H1 (cell line): ENCODE measurements at regions not wholly inside any gene's neighbourhood (a gene's known extent, or its start where the extent isn't known, plus 50 kb on each side); places are given as distances from the start of the nearest gene placed in this dataset.

Experiments used
- GABPA ChIP-seq: IDR thresholded peaks from 2 replicates; pipeline ENCODE4 v1.6.1; 2011; ENCODE audit warnings: mild to moderate bottlenecking, low read length, moderate library complexity, borderline replicate concordance; ENCODE audit not compliant: insufficient read depth
- GTF2F1 ChIP-seq: IDR thresholded peaks from 2 replicates; pipeline ENCODE4 v1.6.1; 2012; ENCODE audit warnings: low read depth, low read length, improper control_type of control experiment, borderline replicate concordance
- PHF8 ChIP-seq: fragments of 200-600 bp; sonication (generic); conservative IDR thresholded peaks from 2 replicates; pipeline ENCODE4 v1.7.1; 2012; ENCODE audit warnings: low read depth, mild to moderate bottlenecking, inconsistent platforms, low read length, moderate library complexity
- RXRA ChIP-seq: IDR thresholded peaks from 2 replicates; pipeline ENCODE4 v1.6.1; 2011; ENCODE audit warnings: low read depth, mild to moderate bottlenecking, low read length, moderate library complexity; ENCODE audit not compliant: insufficient read depth
- TF ChIP-seq, protein P1 (sequence below): IDR thresholded peaks from 2 replicates; pipeline ENCODE4 v1.6.1; 2012; ENCODE audit warnings: inconsistent platforms

DNA sequence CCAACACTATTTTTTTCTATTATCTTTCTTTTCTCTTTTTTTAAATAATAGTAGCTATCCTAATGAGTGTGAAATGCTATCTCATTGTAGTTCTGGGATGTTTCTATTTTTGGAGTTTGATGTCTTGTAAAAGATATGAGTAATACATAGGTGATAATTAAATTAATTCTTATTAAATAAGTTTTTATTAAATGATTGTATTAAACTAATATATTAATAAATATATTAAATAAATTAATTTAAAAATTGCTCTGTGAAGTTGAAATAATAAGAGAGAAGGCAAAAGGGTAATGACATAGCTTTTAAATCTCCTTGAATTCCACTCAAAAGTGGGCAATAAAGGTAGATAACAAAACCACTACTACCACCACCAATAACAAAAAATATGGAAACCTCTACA, 230.2 kb upstream of the SSTR1 start (continued):
- TF ChIP-seq PHF8 (no peak), RXRA (no peak), GABPA (no peak), GTF2F1 (no peak)
- TF ChIP-seq, protein P1, sequence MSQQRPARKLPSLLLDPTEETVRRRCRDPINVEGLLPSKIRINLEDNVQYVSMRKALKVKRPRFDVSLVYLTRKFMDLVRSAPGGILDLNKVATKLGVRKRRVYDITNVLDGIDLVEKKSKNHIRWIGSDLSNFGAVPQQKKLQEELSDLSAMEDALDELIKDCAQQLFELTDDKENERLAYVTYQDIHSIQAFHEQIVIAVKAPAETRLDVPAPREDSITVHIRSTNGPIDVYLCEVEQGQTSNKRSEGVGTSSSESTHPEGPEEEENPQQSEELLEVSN: no peak
